Astrocyte of the spinal cord (primary cell): ENCODE measurements at regions not wholly inside any gene's neighbourhood (a gene's known extent, or its start where the extent isn't known, plus 50 kb on each side); places are given as distances from the start of the nearest gene placed in this dataset.

ENCODE experiments used
- DNase-seq: peaks from one replicate; pipeline ENCODE4 v3.0.0; 2011; ENCODE audit warnings: low read depth, low spot score
- H3K4me3 ChIP-seq: 2 replicates; pipeline ENCODE4 v1.5.1; 2011; ENCODE audit warnings: low read depth, mild to moderate bottlenecking, low read length, moderate library complexity
- in situ Hi-C: cut with HindIII; loops from 2 replicates; pipeline ENCODE4 v1.10.0; 2017; ENCODE audit warnings: low sequenced_read_pairs
- TF ChIP-seq, protein P1 (sequence below): IDR thresholded peaks from 2 replicates; pipeline ENCODE4 v1.5.1; 2012; ENCODE audit warnings: low read depth, mild to moderate bottlenecking, low read length, inconsistent platforms

- TF ChIP-seq, protein P1, sequence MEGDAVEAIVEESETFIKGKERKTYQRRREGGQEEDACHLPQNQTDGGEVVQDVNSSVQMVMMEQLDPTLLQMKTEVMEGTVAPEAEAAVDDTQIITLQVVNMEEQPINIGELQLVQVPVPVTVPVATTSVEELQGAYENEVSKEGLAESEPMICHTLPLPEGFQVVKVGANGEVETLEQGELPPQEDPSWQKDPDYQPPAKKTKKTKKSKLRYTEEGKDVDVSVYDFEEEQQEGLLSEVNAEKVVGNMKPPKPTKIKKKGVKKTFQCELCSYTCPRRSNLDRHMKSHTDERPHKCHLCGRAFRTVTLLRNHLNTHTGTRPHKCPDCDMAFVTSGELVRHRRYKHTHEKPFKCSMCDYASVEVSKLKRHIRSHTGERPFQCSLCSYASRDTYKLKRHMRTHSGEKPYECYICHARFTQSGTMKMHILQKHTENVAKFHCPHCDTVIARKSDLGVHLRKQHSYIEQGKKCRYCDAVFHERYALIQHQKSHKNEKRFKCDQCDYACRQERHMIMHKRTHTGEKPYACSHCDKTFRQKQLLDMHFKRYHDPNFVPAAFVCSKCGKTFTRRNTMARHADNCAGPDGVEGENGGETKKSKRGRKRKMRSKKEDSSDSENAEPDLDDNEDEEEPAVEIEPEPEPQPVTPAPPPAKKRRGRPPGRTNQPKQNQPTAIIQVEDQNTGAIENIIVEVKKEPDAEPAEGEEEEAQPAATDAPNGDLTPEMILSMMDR, result no peak
- in situ Hi-C loops, result no loop called here
- H3K4me3 ChIP-seq, result no peak overlapping the region
- peak; percentile 77 for DNase-seq
Observed at GRCh38 chr2:120820953-120821279, 85.2 kb downstream of the GLI2 start.

DNA sequence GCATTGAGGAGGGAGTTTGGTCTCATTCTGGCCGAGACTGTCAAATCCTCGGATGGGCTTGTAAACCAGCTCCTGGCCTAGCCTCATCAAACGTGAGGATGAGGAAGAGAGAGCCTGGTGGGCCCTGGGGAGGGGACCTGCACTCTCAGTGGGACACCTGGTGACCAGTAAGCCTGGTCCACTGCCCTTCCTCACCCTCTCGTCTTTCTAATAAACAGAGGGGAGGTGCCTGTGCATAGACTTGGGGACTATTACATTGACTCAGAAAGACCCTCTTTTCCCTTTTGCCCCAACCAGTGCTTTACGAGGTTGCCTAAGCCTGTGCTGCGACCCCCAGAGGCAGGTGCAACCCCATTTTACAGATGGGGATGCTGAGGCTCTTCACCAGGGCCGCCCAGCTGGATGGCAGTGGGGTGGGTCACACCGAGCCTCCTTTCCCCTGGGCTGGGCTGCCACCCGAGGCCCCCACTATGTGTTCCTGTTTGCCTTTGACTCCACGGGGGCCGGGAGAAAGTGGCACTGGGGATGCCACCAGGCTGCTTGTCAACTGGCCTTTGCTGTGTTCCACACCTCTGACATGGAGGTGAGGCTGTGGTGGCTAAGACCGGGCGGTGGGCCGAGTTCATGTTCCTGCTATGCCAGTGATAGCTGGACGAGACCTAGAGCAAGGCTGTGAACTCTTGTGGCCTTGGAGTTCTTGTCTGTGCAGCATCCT is 85.9 kb downstream of the GLI2 start:
- H3K4me3 ChIP-seq, result no peak overlapping the region
- DNase-seq, result no peak
- in situ Hi-C loops, result no loop called here
- TF ChIP-seq, protein P1, result no peak

DNA sequence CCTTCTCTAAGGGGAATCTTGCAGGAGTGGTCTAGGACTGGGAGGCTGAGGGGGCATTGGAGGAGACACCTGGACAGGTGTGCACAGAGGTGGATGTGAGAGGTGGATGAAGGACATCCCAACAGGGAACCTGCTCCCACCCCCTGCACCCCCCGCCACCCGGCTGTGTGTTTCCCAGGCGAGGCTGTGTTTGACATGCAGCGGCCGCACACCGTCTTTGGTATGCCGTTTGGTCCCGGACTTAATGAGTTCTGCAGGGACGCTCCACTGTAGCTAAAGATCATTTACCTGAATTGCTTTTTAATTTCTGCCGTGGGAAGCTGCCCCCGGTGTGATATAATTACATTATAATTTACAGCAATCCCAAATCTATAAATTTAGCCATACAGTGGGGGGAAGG is 87.3 kb downstream of the GLI2 start:
- DNase-seq, result no peak
- no peak overlapping the region for H3K4me3 ChIP-seq
- TF ChIP-seq, protein P1, result no peak
- in situ Hi-C loops, result no loop called here

GRCh38 chr2:120823551-120823950 is 87.9 kb downstream of the GLI2 start:
- TF ChIP-seq, protein P1, result no peak
- no peak for DNase-seq
- in situ Hi-C loops, result no loop called here
- H3K4me3 ChIP-seq, result no peak overlapping the region

DNA sequence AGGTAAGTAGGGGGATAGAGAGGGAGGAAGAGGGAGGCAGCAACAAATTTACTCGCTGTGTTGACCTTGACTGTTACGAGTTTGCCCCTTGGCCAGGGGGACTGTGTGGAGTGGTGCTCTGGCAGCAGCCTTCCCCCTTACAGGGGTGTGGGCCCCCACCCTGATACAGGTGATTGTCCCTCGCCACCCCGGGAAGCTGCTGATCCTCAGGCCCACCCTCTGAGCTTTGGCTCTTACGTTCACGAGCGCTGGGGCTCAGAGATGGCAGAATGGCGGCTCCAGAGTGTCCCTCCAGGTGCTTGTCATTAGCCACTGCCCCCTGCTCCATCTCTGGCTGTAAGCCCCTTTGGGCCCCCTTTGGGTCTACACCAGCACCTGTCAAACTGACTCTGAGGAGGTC is 88.6 kb downstream of the GLI2 start:
- DNase-seq, result no peak
- no peak overlapping the region for H3K4me3 ChIP-seq
- TF ChIP-seq, protein P1, result no peak
- in situ Hi-C loops, result no loop called here

GRCh38 chr2:120825370-120826259 is 89.9 kb downstream of the GLI2 start:
- DNase-seq, result peak; percentile 84
- in situ Hi-C loops, result no loop called here
- TF ChIP-seq, protein P1, result no peak
- no peak overlapping the region for H3K4me3 ChIP-seq
